ENCODE measurements at regions not wholly inside any gene's neighbourhood (a gene's known extent, or its start where the extent isn't known, plus 50 kb on each side); places are given as distances from the start of the nearest gene placed in this dataset.

DNA sequence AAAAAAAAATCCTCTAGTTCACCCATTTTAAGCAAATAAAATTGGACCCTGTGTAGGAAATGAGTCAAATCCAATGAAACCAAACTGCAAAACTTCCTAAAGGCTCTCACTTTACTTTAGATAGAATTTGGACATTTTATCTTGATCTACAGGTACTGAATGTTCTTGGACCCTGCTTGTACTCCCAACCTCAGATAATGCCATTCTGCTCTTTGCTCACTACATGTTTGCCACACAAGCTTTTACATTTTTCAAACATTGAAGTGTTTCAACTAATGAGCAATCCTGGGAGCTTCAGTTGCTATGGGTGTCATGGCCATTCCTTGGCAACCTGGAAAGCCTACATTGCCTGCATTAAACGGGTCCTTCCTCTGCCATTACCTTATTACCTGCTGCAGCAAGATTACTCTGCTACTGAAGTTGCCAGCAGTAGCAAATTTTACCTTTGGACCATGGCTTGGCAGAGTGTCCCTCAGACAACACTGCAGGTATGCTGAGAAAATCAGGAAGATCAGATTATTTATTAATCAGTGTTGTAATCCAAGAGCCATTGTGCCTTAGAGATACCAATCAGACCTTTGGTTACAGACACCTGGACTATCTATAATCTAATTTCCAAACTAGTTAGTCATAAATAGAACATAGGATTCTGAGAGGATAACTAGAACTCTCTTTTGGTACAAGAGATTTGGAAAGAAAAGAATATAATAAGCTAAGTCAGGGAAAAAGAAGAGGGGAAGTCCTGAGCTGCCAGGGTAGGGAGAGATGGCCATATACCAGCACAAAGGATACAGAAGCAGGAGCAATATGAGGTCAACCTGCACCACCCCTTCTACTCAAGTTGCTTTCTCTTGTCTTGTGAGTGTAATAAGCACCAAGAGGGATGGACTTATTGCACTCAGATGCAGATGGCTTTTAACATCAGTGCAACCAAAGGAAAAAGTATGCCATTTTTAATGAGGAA lies 293.3 kb upstream of the TFPI start:
- TF ChIP-seq, protein P1, sequence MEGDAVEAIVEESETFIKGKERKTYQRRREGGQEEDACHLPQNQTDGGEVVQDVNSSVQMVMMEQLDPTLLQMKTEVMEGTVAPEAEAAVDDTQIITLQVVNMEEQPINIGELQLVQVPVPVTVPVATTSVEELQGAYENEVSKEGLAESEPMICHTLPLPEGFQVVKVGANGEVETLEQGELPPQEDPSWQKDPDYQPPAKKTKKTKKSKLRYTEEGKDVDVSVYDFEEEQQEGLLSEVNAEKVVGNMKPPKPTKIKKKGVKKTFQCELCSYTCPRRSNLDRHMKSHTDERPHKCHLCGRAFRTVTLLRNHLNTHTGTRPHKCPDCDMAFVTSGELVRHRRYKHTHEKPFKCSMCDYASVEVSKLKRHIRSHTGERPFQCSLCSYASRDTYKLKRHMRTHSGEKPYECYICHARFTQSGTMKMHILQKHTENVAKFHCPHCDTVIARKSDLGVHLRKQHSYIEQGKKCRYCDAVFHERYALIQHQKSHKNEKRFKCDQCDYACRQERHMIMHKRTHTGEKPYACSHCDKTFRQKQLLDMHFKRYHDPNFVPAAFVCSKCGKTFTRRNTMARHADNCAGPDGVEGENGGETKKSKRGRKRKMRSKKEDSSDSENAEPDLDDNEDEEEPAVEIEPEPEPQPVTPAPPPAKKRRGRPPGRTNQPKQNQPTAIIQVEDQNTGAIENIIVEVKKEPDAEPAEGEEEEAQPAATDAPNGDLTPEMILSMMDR (IDR thresholded peaks at IDR 0.05; ENCODE audit: insufficient read depth, low read length, poor library complexity, severe bottlenecking) = no peak
- no peak for TF ChIP-seq EZH2phosphoT487 (conservative IDR thresholded peaks at IDR 0.05; ENCODE audit: low read length)
